GM18861 (cell line): ENCODE measurements at regions not wholly inside any gene's neighbourhood (a gene's known extent, or its start where the extent isn't known, plus 50 kb on each side); places are given as distances from the start of the nearest gene placed in this dataset.

Experiments
- ATAC-seq: cut with Tn5 transposase; IDR thresholded peaks from one replicate; pipeline ENCODE4 v1.9.1; 2021; ENCODE audit not compliant: unreplicated experiment

- ATAC-seq: no peak
Observed at GRCh38 chr3:187795207-187795960, 50.1 kb upstream of the BCL6 start.

- ATAC-seq: no peak
Observed at GRCh38 chr3:187798126-187798525, 52.9 kb upstream of the BCL6 start.

- ATAC-seq: no peak
Observed at GRCh38 chr3:187798531-187799530, 53.6 kb upstream of the BCL6 start.

GRCh38 chr3:187799942-187800641 lies 54.8 kb upstream of the BCL6 start:
- peak; percentile 53 for ATAC-seq

GRCh38 chr3:187801152-187801551 lies 55.9 kb upstream of the BCL6 start:
- no peak for ATAC-seq

- ATAC-seq: no peak
Observed at GRCh38 chr3:187802203-187802927, 57.1 kb upstream of the BCL6 start.

GRCh38 chr3:187802928-187803259 lies 57.6 kb upstream of the BCL6 start:
- ATAC-seq: peak; percentile 89

- no peak for ATAC-seq
Observed at GRCh38 chr3:187804120-187804744, 59.0 kb upstream of the BCL6 start.

GRCh38 chr3:187804745-187805121 lies 59.5 kb upstream of the BCL6 start:
- no peak for ATAC-seq

- no peak for ATAC-seq
Observed at GRCh38 chr3:187805774-187806173, 60.5 kb upstream of the BCL6 start.

- peak; percentile 29 for ATAC-seq
Observed at GRCh38 chr3:187807086-187807862, 62.0 kb upstream of the BCL6 start.

- ATAC-seq: no peak
Observed at GRCh38 chr3:187808527-187808895, 63.2 kb upstream of the BCL6 start.

- no peak for ATAC-seq
Observed at GRCh38 chr3:187809612-187809991, 64.3 kb upstream of the BCL6 start.

GRCh38 chr3:187810021-187810446 lies 64.8 kb upstream of the BCL6 start:
- no peak for ATAC-seq

GRCh38 chr3:187811585-187812250 lies 66.5 kb upstream of the BCL6 start:
- no peak for ATAC-seq

GRCh38 chr3:187812496-187812895 lies 67.2 kb upstream of the BCL6 start:
- ATAC-seq: no peak

GRCh38 chr3:187813198-187813597 lies 67.9 kb upstream of the BCL6 start:
- ATAC-seq: no peak

- peak; percentile 65 for ATAC-seq
Observed at GRCh38 chr3:187817766-187818165, 72.5 kb upstream of the BCL6 start.
